ENCODE measurements at regions not wholly inside any gene's neighbourhood (a gene's known extent, or its start where the extent isn't known, plus 50 kb on each side); places are given as distances from the start of the nearest gene placed in this dataset.

DNA sequence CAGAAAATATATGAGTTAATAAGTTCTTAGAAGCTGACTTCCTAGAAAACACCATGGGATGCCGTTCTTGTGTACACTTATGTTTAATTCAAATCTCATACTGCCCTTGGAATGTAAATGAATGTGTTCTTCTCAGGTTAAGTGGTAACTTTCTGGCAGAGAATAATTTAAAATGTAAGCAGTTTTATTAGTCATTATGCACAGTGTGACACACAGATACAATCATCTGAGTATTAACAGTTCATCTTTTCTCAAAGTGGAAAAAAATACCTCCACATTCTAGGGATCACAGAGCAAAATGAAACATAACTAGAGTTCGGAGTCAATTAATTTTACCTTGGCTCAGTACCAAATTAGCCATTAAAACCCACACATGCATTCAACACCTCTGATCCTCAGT is 508.1 kb downstream of the CDH9 start:
- H3K27ac ChIP-seq (ENCODE audit: low read length), result no peak overlapping the region
- no peak overlapping the region for H3K9ac ChIP-seq (ENCODE audit: low read length)
- H3K9me3 ChIP-seq (ENCODE audit: low read length), result no peaks in the 10 kb centered on the region
- no peaks in the 10 kb centered on the region for H3K79me2 ChIP-seq (replicated peaks; ENCODE audit: insufficient read depth, low read length)
- no peaks in the 10 kb centered on the region for H4K20me1 ChIP-seq (ENCODE audit: insufficient read depth)
- H2AFZ ChIP-seq (ENCODE audit: low read depth, low read length), result no peak overlapping the region
- H3F3A ChIP-seq (ENCODE audit: insufficient read depth, low read length, poor library complexity, severe bottlenecking), result no peaks in the 10 kb centered on the region
- H3K27me3 ChIP-seq (ENCODE audit: insufficient read depth, low read depth, low read length), result no peaks in the 10 kb centered on the region
- H3K36me3 ChIP-seq (ENCODE audit: insufficient read depth, low read length), result no peaks in the 10 kb centered on the region
- H3K9me2 ChIP-seq (ENCODE audit: insufficient read depth, low read length), result no peaks in the 10 kb centered on the region
- TF ChIP-seq EP300 (conservative IDR thresholded peaks at IDR 0.05; ENCODE audit: poor library complexity, severe bottlenecking) (no peak), CTCF (IDR thresholded peaks at IDR 0.05; ENCODE audit: poor library complexity, severe bottlenecking) (no peak), TAF1 (IDR thresholded peaks at IDR 0.05; ENCODE audit: low read depth) (no peak), SMC3 (conservative IDR thresholded peaks at IDR 0.05; ENCODE audit: poor library complexity) (no peak), RAD21 (conservative IDR thresholded peaks at IDR 0.05) (no peak)
- no peak overlapping the region for H3K4me2 ChIP-seq (ENCODE audit: low read length)
- H3K4me3 ChIP-seq (ENCODE audit: low read length), result no peak overlapping the region

- TF ChIP-seq EZH2 (IDR thresholded peaks at IDR 0.05; ENCODE audit: borderline replicate concordance, insufficient read depth, low read length, poor library complexity, severe bottlenecking) (no peak), TAF1 (IDR thresholded peaks at IDR 0.05; ENCODE audit: low read depth) (no peak), CTCF (IDR thresholded peaks at IDR 0.05; ENCODE audit: poor library complexity, severe bottlenecking) (no peak), EP300 (conservative IDR thresholded peaks at IDR 0.05; ENCODE audit: poor library complexity, severe bottlenecking) (no peak), MXI1 (conservative IDR thresholded peaks at IDR 0.05; ENCODE audit: poor library complexity, severe bottlenecking) (no peak), POLR2AphosphoS5 (IDR thresholded peaks at IDR 0.05) (no peak), RAD21 (conservative IDR thresholded peaks at IDR 0.05) (no peak), SMC3 (conservative IDR thresholded peaks at IDR 0.05; ENCODE audit: poor library complexity) (no peak)
- TF ChIP-seq, protein P1, sequence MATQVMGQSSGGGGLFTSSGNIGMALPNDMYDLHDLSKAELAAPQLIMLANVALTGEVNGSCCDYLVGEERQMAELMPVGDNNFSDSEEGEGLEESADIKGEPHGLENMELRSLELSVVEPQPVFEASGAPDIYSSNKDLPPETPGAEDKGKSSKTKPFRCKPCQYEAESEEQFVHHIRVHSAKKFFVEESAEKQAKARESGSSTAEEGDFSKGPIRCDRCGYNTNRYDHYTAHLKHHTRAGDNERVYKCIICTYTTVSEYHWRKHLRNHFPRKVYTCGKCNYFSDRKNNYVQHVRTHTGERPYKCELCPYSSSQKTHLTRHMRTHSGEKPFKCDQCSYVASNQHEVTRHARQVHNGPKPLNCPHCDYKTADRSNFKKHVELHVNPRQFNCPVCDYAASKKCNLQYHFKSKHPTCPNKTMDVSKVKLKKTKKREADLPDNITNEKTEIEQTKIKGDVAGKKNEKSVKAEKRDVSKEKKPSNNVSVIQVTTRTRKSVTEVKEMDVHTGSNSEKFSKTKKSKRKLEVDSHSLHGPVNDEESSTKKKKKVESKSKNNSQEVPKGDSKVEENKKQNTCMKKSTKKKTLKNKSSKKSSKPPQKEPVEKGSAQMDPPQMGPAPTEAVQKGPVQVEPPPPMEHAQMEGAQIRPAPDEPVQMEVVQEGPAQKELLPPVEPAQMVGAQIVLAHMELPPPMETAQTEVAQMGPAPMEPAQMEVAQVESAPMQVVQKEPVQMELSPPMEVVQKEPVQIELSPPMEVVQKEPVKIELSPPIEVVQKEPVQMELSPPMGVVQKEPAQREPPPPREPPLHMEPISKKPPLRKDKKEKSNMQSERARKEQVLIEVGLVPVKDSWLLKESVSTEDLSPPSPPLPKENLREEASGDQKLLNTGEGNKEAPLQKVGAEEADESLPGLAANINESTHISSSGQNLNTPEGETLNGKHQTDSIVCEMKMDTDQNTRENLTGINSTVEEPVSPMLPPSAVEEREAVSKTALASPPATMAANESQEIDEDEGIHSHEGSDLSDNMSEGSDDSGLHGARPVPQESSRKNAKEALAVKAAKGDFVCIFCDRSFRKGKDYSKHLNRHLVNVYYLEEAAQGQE (IDR thresholded peaks at IDR 0.05; ENCODE audit: borderline replicate concordance), result no peak
- Histone ChIP-seq H3K36me3 (ENCODE audit: insufficient read depth, low read length) (no peaks in the 10 kb centered on the region), H3K4me3 (ENCODE audit: low read length) (no peak overlapping the region), H3K9me2 (ENCODE audit: insufficient read depth, low read length) (no peaks in the 10 kb centered on the region), H2AFZ (ENCODE audit: low read depth, low read length) (no peak overlapping the region), H3K27me3 (ENCODE audit: insufficient read depth, low read depth, low read length) (no peaks in the 10 kb centered on the region), H3K9ac (ENCODE audit: low read length) (no peak overlapping the region), H3K4me2 (ENCODE audit: low read length) (no peak overlapping the region), H3F3A (ENCODE audit: insufficient read depth, low read length, poor library complexity, severe bottlenecking) (no peaks in the 10 kb centered on the region), H3K27ac (ENCODE audit: low read length) (no peak overlapping the region), H4K20me1 (ENCODE audit: insufficient read depth) (no peaks in the 10 kb centered on the region), H3K79me2 (replicated peaks; ENCODE audit: insufficient read depth, low read length) (no peaks in the 10 kb centered on the region), H3K9me3 (ENCODE audit: low read length) (no peaks in the 10 kb centered on the region)
Observed at GRCh38 chr5:26519245-26519644, 519.1 kb downstream of the CDH9 start.
